ENCODE measurements at regions not wholly inside any gene's neighbourhood (a gene's known extent, or its start where the extent isn't known, plus 50 kb on each side); places are given as distances from the start of the nearest gene placed in this dataset.

GRCh38 chr7:156450473-156450872 is 190.1 kb upstream of the RNF32 start:
- no peak for TF ChIP-seq POLR2A (IDR thresholded peaks at IDR 0.05; ENCODE audit: low read depth, low read length)
- TF ChIP-seq TAF1 (IDR thresholded peaks at IDR 0.05; ENCODE audit: borderline replicate concordance, low read depth, low read length) = no peak

Data from GM12892 (cell line).